Fibroblast of skin of right quadriceps (primary cell): ENCODE measurements at regions not wholly inside any gene's neighbourhood (a gene's known extent, or its start where the extent isn't known, plus 50 kb on each side); places are given as distances from the start of the nearest gene placed in this dataset.
A peak's percentile ranks its signal among the peaks of the same experiment; 100 is the strongest.

ENCODE experiments used
- DNase-seq: peaks from one replicate; pipeline ENCODE4 v3.0.0-alpha.2; 2013

DNA sequence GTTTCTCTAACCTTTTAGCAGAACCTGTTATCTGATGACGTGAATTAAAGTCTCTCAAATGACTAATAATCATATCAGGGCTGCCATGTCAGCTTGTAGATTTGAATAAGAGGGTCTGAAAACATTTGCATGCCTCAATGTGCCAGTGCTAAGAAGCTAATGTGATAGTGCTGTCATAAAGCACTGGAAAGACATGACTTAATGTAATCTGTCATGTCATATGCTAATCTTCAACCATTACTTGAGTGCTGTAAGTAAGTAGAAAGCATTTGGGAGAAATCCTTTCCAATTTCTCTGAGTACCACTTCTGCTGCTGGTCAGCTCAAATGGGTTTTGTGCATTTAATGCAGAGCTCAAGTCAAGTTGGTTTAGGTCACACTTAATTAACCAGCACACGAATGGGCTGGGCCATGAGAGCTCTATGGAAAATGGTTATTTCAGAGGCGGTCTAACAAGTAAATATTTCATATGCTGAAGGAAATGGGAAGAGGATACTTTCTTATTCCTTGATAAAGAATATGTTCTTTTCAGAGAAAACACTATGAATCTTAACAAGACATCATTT, 609.2 kb downstream of the LMO4 start:
- no peak for DNase-seq

DNA sequence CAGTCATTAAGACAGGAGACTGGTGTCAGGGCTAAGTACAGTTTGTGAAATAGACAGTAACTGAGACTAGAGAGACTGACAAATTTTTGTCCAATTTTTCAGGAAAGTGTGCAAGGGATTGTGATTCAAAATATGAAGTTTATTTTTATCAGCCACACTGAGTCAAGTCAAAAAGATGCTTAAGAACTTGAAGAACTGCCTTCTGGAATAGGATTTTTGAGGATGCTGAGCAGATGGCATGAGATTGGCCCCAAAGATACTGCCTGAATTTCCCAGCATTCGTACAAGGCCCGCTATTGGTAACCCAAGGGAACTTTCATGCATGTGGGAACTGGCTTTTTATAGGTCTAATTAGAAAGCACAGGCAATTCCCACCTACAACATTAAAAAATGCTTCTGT, 610.0 kb downstream of the LMO4 start:
- no peak for DNase-seq

DNA sequence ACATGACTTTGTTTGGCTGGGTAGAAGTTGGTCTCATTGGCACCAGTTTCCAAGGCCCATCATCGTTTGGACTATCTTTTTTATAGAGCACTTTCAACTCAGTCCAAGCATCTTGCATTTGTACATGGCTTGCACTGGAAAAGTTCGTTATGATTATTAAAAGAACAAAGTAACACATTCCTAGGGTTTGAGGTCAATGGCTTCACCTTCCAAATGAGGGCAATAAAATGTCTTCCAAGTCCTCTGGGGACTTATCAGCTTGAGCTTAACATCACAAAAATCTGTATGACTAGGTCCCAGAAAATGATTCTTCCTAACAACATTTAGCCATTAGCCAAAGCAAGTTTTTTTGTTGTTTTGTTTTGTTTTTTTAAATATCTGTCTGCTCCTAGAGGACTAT, 610.8 kb downstream of the LMO4 start:
- DNase-seq: peak; percentile 46

DNA sequence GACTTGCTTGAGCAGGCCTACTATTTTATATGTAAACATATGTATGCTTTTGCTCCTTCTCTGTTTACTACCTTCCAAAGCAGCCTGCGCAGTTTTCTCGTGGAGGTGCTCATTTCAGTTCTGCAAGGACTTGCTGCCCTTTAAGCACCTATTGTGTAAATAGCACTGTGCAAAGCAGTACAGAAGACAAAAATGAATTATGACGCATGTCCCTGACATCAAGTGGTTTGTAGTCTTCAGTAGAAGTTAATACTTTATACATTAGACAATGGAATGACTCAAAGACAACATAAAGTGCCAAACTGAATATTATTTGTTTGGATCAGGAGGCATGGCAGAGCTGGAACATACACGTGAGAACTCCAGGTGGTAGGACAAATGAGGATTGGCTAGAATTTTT, 611.7 kb downstream of the LMO4 start:
- no peak for DNase-seq

DNA sequence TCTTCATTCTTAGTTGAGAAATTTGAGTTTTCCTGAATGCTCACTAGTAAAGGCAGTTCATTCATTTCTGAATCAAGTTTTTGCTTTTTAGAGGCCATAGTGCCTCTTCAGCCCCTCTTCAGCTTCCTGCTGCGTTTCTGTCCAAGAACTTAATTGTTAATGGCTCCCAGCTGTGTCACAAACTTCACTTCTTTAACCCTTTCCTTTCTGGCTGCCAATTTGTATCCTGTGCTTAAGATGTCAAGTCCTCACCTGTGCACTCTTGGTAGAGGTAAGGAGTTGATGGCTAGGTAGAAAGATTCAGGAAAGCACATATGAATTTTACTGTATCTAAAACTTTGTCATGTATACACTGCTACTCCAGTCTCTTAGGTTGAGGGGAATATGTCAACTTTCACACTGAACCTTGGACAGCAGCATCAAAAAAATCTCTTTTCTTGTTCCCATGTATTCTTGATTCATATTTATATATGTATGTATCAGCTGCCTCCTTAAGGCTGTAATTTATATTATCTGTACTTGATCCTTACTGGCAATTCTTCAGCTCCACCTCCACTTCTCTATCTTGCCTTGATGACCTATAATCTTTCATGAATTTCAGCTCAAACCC, 612.8 kb downstream of the LMO4 start:
- DNase-seq: no peak

DNA sequence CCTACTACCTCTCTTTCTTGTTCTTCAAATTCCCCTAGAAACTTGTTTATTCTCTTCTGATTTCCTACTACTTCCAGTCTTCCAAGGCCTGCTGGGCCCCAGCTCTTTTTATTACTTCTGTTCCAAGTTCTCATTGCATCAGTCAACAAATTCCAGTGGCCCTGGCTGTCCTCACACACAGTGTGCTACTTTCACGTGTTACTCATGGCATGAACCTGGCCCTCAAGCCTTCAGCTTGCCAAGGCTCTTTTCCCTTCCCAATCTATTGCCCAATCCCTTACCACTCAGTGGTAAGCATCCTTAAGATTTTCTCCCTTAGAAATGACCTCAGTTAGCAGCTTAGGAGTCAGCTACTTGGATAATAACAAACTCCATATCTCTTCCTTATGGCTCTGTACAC, 613.5 kb downstream of the LMO4 start:
- peak; percentile 61 for DNase-seq

DNA sequence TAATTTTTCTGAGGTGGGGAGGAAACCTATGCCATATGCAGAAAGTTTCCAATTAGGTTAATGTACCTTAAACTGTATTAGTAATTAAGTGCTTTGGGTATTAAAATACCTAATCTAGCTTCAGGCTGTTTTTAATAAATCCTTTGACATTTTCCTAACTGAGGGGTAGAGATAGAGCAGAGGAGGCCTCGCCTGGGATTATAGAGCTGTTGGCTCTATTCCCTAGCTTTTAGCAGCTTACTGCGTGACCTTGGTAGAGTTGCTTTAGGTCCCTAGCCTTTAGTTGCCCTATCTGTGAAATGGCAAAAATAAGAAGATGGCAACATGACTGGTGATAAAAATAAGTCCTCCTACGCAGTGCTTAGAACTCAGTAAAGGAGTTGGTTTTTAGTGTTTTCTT, 621.0 kb downstream of the LMO4 start:
- no peak for DNase-seq

DNA sequence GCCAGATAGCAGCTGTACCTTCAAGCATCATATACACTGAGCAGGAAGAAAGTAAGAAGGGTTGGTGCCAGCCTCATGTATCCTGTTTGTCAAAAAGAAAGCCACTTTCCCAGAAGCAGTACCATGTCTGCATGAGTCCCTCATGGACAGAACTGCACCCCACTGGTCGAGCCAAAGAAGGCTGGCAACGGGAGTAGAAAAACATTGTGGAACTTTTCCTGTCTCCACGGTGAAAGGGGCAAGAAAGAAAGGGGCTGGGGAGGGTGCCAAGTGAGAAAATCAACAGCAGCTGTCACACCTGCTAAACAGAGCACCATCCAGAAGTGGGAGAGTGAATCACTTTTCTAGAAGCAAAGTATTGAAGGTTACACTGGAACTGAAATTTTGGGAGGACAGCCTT, 621.7 kb downstream of the LMO4 start:
- DNase-seq: no peak

DNA sequence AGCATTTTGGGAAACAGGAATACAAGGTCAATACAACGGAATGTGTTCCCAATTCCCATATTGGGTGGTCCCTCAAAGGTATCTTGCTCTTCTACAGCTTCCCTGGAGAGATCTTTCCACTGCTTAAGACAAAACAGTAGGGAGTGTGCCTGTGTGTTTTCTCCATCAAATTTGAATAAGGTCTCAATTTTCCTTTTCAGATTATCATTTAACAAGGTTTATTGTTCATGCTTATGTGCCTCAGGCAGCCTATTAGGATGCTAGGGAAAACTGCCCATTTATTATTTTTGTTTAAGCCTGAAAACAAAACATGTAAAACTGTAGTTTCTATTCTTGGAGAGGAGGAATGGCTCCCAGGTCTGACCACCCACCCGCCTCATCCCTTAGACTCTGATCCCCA, 622.7 kb downstream of the LMO4 start:
- no peak for DNase-seq

DNA sequence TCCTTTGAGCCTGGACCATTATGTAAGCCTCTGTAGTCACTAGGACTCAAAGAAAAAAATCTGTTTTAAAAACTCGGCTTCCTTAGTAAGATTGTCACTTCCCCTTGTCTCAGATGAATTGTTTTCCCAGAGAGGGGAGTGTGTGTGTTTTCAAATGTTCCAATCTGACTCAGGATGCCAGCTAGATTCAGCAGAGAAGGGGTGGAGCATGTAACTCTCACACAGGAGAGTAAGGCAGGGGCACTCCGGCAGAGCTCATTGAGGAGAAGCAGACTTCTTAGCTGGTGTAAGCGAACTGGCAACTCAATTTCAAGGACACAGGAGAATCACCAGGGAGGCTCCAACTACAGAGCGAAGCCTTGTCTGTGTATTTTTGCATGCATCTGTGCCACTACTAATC, 623.2 kb downstream of the LMO4 start:
- peak; percentile 52 for DNase-seq

DNA sequence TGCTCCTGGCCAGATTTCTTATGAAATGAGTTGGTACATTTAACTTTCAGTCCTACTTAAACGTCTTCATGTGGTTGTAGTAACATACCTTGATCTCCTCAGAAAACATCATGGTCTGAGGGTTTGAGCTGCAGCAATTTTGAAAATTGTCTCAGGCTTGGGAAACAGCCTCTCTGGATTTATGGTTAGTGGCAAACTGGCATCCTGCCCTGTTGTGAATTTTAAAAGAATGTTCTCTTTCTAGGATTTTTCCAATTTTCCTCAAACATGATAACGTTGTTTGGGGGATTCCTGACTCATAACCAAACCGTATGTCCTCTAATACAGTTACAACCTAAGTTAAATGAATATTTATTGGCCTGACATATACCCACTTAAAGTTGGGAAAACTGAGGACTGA, 624.4 kb downstream of the LMO4 start:
- peak; percentile 76 for DNase-seq

DNA sequence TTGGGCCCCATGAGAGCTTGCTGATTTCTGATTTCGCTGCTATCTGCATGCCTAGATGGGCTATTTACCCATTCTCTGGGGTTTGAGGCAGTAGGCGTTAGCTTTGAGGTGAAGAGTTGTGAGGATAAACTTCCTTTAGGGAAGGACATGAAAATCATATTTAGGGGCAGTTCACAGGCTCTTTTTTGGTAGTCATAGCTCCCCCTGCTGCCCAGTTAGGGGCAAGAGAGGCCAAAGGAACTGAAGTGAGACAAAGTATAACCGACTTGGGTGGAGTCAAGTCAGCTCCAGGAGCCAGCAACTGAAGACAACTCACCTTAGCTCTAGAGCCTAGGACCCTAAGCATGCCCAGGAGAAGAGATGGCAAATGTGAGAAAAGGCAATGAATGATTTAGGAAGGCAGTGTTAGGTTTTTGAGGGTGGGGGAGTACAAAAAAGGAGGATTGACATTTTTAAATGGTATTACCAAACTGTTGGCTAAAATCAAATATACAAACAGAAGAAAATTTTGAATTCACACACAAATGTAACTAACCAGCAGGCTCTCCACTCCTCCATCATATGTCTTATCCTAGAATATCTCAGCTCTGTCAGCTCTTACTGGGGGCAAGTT, 625.2 kb downstream of the LMO4 start:
- DNase-seq: peak; percentile 80

DNA sequence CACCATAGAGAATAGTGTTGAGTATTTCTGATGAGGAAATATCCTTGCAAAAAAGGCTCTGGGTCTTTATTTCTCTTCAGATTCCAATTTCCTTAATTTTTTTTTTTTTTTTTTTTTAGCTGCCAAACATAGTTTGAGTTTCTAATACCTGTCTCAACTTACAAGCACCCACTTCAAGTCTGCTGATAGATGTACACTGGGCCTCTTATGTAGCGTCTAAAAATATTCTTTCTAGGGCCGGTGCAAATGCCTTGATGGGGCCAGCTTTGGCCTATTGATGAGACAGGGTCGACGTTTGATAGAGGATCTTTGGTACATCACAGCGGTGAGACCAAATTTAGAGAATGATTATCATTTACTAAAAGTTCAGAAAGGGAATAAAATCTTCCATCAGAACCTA, 626.4 kb downstream of the LMO4 start:
- DNase-seq: no peak

DNA sequence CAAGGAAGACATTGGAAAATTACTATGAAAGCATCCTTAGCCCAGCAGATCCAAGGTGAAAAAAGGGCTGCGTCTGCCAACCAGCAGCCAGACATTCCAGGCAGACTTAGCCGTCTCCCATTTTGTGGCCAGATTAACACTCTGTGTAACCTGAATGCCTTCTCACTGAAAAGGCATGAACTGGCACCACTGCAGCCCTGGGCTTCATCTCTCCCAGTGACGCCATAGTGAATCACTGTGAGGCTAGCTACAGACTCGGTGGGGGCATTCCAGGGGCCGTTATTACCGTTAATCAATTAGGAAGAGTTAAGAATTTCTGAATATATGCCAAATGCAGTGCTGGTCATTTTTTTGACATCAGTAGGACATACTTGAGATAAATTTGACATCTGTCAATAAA, 627.4 kb downstream of the LMO4 start:
- peak; percentile 99 for DNase-seq

DNA sequence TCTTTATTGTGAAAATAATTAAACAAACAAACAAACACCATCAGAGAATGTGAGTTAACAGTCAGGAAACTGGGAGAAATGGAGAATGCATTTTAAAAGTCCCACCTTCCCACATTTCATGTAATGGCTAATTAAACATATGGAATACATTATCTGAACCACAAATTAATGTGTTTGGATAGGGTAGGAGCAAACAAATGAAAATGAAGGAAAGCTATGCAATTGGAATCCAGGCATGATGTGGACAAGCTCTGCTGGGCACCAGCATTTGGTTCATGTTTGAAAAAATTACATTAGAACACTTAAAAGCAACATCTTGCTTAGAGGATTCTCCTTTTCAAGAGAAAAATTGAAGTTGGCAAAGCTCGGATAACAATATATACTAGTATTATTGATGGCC, 628.1 kb downstream of the LMO4 start:
- peak; percentile 86 for DNase-seq

DNA sequence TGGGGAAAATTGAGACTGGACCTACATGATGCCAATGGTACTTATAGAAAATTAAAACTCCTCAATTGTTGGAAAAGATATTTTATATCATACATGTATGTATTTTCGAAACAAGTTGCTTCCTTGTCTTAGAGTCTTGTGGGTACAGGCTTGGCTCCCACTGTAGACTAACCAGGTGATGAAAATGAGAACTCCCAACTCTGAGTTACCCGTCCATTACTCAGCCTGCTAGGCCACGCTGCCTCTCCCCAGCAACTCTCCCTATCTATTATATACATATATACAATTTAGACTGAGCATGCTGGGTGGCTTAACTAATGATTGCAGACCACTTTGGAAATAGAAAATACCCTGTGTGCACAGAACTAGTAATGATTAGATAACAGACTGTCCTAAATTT, 628.7 kb downstream of the LMO4 start:
- no peak for DNase-seq

DNA sequence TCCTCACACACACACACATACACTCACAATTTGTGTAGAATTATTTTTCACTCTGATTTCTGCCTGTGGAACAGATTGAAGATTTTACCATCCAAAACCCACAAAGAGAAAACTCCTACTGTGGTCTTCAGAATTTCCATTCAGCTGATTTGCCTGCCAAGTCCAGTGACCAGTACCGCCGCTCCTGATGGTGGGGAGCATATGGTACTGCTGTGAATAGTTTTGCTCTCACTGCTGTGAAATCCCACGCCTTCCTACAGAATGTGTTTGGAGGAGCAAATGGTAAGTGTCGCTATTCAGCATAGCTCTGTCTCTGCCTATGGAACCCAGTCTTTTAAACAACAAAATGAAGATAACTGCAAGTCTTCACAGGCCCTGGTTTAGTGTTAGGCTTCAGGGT, 629.5 kb downstream of the LMO4 start:
- DNase-seq: no peak

DNA sequence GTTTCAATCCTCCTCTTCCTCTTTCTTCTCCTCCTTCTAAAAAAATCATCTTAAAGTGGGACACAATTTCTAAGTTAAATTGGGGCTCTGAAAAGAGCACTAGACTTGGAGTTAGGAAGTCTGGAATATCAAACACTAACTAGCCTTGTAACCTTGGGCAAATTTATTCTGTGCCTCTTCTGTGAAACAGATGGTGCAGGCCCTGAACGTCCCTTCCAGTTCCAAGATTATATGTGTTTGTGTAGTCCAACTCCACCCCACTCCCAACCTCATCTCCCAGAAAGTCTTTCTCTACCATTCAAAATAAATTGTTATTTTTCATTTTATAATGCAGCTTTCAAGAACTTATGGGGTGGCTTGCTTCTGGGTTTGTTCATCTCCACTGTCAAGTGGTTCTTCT, 630.0 kb downstream of the LMO4 start:
- no peak for DNase-seq

DNA sequence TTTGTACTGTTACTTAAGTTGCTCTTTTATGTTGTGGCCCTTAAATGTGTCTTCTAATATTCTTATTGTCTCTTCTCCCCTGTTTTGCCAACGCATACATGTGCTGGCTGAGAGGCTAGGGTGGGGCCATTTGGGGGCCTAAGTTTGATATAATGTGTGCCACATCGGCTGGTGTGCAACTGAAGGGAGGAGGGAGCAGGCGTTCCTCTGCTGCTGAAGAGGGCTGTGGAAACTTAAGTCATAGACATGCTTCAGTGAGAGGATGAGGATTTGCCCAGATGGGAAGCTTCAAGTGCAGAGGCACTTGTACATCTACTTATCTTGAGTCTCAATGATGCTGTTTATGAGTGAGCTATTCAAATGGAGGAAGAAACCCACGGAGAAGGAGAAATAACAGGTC, 630.6 kb downstream of the LMO4 start:
- no peak for DNase-seq

DNA sequence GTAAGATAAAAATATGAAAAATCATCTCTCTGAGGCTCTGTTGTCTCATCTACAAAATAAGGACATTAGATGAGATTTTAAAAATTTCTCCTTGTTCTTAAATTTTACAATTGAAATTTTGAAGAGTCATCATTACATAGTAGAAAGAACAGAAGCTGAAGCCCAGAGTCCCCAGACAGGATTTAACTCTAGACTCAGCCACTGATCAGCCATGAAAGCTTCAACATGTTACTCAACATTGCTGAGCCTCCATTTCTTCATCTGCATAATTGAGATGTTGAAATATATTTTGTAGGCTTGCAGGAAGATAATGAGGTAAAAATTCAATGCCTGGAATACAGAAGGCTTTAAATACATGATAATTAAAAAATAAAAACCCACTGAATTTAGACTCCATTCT, 633.3 kb downstream of the LMO4 start:
- peak; percentile 52 for DNase-seq

DNA sequence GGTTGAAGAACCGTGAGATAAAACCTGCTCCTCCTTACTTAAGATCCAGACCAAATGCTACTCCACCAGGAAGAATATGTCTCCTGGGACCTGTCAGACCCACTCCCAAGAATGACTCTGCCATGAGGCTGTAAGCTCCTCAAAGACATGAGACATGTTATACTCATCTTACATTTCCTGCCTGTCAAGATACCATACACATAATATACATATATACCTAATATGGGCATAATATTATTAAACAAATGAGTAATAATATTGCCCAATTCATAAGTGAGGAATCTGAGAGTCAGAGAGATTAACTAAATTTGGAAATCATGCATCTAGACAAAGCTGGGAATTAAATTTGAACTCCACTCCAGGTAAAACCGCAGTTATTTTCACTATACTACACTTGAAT, 634.9 kb downstream of the LMO4 start:
- peak; percentile 90 for DNase-seq

DNA sequence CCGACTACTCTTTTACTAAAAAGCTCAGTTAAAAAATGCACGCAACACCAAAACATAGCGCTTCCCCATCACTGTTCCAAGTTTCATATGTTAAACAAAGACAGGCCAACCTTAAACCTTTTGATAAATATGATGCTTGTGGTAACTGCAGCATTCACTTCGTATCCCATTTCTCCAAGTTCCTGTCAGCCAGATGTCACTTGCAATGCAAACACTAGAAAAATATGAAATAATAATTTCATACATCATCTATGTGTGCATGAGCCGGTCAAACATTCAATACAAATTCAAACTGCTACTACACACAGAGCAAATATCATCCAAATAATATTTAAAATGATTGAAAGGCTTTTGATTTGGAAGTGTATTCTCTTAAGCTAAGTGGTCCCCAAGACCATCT, 636.5 kb downstream of the LMO4 start:
- no peak for DNase-seq

DNA sequence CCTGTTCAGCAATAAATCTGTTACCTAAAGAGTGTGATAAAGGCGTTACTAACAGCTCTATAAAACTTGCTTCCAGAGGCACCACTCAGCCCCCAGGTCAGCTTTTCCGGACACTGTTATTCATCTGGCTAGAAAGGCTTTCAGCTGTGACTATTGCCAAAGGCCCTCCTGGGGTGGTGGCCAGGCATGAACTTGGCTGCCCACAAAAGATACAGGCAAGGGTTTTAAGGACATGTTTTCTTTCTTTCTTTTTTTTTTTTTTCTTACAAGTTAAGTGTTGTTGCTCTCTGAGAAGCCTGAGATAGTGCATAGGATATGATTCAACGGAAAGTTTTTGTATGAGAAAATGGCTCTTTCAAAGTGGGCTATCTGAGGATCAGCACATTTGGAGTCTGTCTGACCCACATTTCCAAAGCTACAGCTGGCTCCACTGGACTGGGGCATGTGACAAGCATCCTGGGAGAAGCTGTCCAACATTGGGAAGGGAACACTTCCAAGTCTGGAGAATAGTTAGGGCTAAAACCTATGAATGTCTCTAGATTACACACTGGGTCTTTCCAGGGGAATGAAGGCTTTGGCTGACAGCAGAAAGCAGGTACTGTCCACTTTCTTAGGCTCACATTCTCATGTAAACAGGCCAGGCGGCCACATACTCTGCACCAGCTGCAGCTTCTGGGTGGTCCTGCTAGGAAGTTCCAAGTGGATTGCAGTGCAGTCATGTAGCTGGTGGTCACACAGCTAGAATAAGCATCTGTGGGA, 639.7 kb downstream of the LMO4 start:
- DNase-seq: peak; percentile 52

DNA sequence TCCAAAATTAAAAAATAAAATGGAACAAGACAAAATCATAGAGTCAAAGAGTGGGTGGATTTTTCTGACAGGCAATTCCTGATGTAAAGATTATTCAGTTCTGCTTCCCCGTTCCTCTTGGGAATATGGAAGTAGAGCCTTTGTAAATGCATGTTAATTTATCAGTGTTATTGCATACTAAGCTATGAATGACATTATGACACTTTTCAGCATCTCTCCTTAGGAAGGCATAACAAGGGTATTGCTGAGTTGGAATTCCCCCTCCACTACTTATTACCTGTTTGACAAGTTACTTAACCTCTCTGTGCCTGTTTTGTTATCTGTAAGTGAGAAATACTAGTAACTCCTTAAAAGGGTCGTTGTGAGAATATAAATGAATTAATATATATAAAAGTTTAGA, 640.4 kb downstream of the LMO4 start:
- DNase-seq: no peak
